GM12891 (cell line): ENCODE measurements at regions not wholly inside any gene's neighbourhood (a gene's known extent, or its start where the extent isn't known, plus 50 kb on each side); places are given as distances from the start of the nearest gene placed in this dataset.

Experiments used
- POLR2A ChIP-seq: IDR thresholded peaks from 2 replicates; pipeline ENCODE4 v1.6.1; 2011; ENCODE audit warnings: low read depth, low read length, control low read depth
- POLR2AphosphoS5 ChIP-seq: IDR thresholded peaks from 2 replicates; pipeline ENCODE4 v1.6.1; 2011; ENCODE audit warnings: low read depth, low read length, control low read depth

DNA sequence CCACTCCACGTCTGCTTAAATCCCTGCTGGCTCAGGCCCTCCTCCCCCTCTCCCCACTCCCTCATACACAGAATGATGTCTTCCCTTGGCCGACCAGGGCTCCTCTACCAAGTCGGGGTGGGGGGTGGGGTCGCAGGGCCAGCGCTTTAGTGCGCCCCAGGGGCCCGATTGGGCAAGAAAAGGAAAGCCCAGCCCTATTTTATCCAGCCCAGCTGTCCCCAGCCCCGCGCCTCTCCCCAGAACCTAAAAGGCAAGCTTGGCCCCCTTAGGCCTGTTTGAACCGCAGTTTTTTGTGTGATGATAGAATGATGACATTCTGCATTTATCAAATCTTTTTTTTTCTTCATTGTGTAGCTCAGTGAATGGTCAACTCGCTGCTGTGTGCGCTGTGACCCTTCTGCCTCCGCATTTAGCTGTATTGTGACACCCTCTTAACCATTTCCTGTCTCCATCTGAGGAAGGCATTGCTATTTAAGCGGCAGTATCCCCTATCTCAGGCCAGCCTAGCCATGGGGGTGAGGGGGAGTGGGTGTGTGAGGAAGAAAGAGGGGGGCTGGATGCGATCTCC is 231.4 kb downstream of the HAUS1 start:
- TF ChIP-seq POLR2A (no peak), POLR2AphosphoS5 (no peak)
